ENCODE measurements at regions not wholly inside any gene's neighbourhood (a gene's known extent, or its start where the extent isn't known, plus 50 kb on each side); places are given as distances from the start of the nearest gene placed in this dataset.

DNA sequence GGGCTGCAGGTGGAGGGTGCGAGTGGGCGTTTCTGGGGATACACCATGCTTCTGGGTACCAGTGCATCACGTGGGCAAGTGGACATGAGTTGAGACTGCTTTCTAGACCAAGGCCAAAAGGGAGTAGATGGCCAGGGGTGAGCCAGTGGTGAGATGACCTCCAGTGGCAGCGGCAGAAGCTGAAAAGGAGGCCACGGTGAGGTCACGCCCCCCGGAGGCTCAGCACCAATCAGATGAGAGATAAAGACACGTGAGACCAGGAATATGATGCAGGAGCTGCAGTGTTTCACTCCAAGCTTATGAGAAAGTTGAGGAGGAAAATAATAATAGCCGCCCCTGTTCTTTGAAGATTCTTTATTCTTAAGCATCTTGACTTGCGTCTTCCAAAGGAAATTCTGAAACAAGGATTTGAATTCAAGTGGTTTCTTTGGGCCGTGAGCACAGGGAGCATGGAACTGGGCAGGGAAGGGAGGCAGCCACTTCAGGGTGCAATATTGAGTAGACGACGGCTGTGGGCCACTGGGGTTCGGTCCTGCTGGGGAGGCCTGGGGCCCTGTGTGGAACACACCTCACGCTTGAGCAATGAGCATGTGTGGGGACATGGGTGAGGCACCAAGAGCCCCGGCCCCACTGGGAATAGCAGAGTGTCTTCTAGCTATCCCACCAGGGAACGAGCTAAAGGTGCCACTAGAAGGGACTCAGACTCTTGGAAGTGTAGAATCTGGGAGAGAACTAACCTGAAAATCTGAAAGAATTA lies 156.7 kb upstream of the LRFN2 start:
- H3K4me3 ChIP-seq, result no peak overlapping the region
- DNase-seq (no peak), ATAC-seq (no peak)
- no peaks in the 10 kb centered on the region for H3K4me1 ChIP-seq
- H3K9me3 ChIP-seq, result no peaks in the 10 kb centered on the region
- 86 to 89% (median 87%) methylated on average over 17 of the region's 17 CpGs for WGBS, 3 donors
- no peak for TF ChIP-seq CTCF (IDR thresholded peaks at IDR 0.05)
- no peak overlapping the region for H3K27ac ChIP-seq
- H3K27me3 ChIP-seq (ENCODE audit: insufficient read depth in 3 of 3, low read length in 2 of 3), result no peaks in the 10 kb centered on the region
- intact Hi-C loops (cut with DNase I), result no loop called here
- no peaks in the 10 kb centered on the region for H3K36me3 ChIP-seq (ENCODE audit: insufficient read depth in 1 of 2, low read depth in 1 of 2)

DNA sequence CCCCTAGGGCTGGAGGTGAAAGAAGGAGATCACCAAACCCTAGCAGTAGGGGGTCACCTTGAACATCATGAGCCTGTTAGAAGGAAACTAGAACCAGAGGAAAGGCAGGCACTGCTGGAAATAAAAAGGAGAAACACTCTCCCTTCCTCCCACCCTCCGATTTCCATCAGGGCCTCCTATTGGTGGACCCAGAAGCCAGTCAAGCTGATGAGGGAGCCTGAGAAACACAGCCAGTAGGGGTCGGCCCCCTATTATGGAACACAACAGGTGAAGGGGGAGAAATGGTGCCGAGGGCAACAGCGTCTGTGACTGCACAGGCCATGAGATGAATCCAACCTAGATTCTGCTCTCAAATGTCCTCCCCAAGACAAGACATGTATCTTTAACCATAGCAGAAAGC lies 156.1 kb upstream of the LRFN2 start:
- Histone ChIP-seq H3K36me3 (ENCODE audit: insufficient read depth in 1 of 2, low read depth in 1 of 2) (no peaks in the 10 kb centered on the region), H3K4me3 (no peak overlapping the region), H3K27ac (no peak overlapping the region), H3K9me3 (no peaks in the 10 kb centered on the region), H3K27me3 (ENCODE audit: insufficient read depth in 3 of 3, low read length in 2 of 3) (no peaks in the 10 kb centered on the region), H3K4me1 (no peaks in the 10 kb centered on the region)
- ATAC-seq, result peak in 1 of 4 donors; percentile 38
- DNase-seq, result no peak
- intact Hi-C loops (cut with DNase I), result no loop called here
- 55 to 64% (median 59%) methylated on average over 4 of the region's 4 CpGs for WGBS, 3 donors
- no peak for TF ChIP-seq CTCF (IDR thresholded peaks at IDR 0.05)

DNA sequence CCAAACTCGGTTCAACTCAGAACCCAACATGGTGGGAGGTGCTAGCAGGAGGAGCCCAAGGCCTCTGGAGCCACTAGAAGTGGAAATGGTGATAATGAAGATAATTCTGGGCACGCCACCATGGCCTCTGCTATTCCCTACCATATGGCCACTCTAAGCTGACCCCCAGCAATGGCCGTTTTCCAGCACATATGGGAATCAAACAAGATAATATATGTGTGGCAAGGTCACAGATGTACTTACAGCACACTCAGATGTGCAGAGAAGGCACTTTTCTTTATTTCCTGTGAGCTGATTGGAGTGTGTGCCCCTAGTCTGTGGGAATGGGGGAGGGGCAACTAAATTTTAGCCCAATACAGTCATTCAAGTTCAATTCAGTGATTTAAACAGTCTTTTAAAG lies 153.4 kb upstream of the LRFN2 start:
- no peak for DNase-seq
- no peak overlapping the region for H3K27ac ChIP-seq
- no peaks in the 10 kb centered on the region for H3K4me1 ChIP-seq
- no peaks in the 10 kb centered on the region for H3K9me3 ChIP-seq
- H3K4me3 ChIP-seq, result no peak overlapping the region
- WGBS, 3 donors, result 79 to 87% (median 80%) methylated on average over 3 of the region's 3 CpGs
- no peaks in the 10 kb centered on the region for H3K27me3 ChIP-seq (ENCODE audit: insufficient read depth in 3 of 3, low read length in 2 of 3)
- ATAC-seq, result no peak
- intact Hi-C loops (cut with DNase I), result no loop called here
- no peaks in the 10 kb centered on the region for H3K36me3 ChIP-seq (ENCODE audit: insufficient read depth in 1 of 2, low read depth in 1 of 2)
- TF ChIP-seq CTCF (IDR thresholded peaks at IDR 0.05), result no peak

- H3K9me3 ChIP-seq, result no peaks in the 10 kb centered on the region
- no peak overlapping the region for H3K4me3 ChIP-seq
- H3K27ac ChIP-seq, result no peak overlapping the region
- DNase-seq, result no peak
- intact Hi-C loops (cut with DNase I), result no loop called here
- 69 to 73% (median 70%) methylated on average over 11 of the region's 11 CpGs for WGBS, 3 donors
- H3K27me3 ChIP-seq (ENCODE audit: insufficient read depth in 3 of 3, low read length in 2 of 3), result no peaks in the 10 kb centered on the region
- no peak for ATAC-seq
- no peaks in the 10 kb centered on the region for H3K36me3 ChIP-seq (ENCODE audit: insufficient read depth in 1 of 2, low read depth in 1 of 2)
- no peaks in the 10 kb centered on the region for H3K4me1 ChIP-seq
- no peak for TF ChIP-seq CTCF (IDR thresholded peaks at IDR 0.05)
Measured at GRCh38 chr6:40738551-40739193, 151.5 kb upstream of the LRFN2 start.
